ENCODE measurements at regions not wholly inside any gene's neighbourhood (a gene's known extent, or its start where the extent isn't known, plus 50 kb on each side); places are given as distances from the start of the nearest gene placed in this dataset.
"Not testable (repeated sequence)": the region's sequence is repeated elsewhere in the genome, so short reads cannot be mapped to it uniquely, and the experiment has no call there.

DNA sequence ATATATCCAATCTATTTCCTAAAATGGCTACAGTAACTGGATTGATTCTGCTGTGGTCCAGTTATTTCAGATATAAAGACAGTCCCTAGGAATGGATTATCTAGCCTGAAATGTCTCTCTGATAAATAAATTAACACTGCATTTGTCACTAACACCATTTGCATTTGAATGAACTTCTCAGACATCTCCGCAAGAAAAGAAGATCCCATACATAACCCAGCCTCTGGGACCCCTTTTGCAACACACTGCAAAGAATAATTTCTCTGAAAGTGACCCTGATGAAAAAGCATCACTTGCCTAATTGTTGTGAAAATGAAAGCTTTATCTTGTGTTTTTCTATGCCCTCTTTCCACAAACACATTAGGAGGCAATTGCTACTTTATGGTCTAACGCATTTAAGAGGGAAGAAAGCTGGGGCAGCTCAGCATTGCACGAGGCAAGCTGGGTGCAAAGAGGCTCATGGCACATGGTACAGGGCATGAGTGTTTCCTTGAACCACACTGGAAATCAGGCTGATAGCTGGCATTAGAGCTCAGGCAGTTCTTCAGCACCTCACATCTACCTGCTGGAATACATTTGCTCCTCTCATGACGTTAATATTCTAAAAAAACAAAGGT lies 379.9 kb downstream of the IRS2 start:
- no peak for TF ChIP-seq POLR2A (IDR thresholded peaks at IDR 0.05; ENCODE audit: low read depth, low read length)
- FAIRE-seq (peak; percentile 61), DNase-seq (ENCODE audit: insufficient read length, low spot score) (no peak)

DNA sequence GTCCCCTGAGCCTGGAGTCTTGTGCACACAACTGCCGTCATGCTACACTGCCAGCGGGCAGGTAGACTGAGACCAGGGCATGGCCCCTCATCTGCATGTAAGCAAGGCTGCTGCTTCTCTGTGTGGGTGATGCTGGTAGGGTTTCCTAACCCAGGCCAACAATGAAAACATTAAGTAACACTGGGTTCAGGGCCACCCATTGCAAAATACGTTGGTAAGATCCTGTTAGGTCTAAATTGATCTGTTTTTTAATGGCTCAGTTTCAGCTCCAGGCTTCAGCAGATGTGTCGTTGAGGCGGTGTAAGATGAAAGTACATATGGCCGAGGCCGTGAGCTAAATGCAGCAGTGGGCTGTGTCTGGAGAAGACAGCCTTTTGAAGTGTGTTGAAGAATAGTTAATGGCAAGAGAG lies 383.4 kb downstream of the IRS2 start:
- FAIRE-seq: peak; percentile 15
- no peak for TF ChIP-seq POLR2A (IDR thresholded peaks at IDR 0.05; ENCODE audit: low read depth, low read length)
- DNase-seq (ENCODE audit: insufficient read length, low spot score): no peak

- FAIRE-seq (no peak), DNase-seq (ENCODE audit: insufficient read length, low spot score) (no peak)
- TF ChIP-seq POLR2A (IDR thresholded peaks at IDR 0.05; ENCODE audit: low read depth, low read length): no peak
Measured at GRCh38 chr13:109401891-109402290, 384.5 kb downstream of the IRS2 start.

DNA sequence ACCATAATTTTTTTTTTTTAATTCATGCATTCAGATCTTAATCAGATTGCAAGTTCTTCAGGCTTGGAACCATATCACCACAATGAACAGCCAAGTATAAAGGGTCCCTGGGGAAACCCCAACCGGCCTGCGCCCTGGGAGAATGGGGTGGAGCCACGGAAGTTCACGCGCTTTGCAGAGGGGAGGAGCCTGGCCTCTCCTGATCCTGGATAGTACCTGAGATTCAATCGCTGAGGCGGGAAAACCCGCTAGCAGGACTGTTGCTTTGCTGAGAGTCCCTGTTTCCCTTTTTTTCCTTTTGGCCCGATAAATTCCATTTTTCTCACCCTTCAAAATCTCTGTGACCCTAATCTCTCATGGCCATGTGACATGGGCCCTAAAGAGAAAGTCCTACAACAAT lies 385.1 kb downstream of the IRS2 start:
- DNase-seq (ENCODE audit: insufficient read length, low spot score) (no peak), FAIRE-seq (no peak)
- no peak for TF ChIP-seq POLR2A (IDR thresholded peaks at IDR 0.05; ENCODE audit: low read depth, low read length)

DNA sequence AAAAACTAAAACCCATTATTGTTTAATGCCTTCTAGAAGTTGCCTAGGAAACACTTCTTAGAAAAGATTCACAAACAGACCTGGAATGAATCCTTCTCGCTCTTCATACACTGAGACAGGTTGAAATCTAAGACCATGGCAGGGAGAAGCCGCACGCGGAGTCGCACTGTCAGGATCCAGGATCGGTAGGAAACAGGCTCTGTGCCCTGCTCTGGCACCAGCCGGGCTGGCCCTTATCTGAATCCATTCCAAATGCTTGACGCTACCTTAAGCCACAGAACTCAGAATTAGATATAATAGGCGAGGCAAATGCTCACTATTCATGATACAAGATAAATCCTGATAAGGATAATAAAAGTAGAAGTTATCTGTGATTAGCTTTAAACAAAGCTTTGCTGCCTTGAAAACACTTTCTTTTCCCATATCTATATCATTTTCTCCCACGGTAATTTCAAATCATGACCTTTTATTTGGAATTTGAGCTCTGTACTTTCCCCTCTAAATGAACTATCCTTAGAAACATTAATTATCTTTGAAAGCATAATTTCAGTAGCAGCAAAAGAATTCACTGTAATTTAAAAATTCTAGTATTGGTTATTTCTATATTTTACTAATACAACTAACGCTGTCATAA lies 385.6 kb downstream of the IRS2 start:
- TF ChIP-seq POLR2A (IDR thresholded peaks at IDR 0.05; ENCODE audit: low read depth, low read length): no peak
- DNase-seq (ENCODE audit: insufficient read length, low spot score): no peak
- FAIRE-seq: peak; percentile 61

GRCh38 chr13:109400209-109400608 lies 386.2 kb downstream of the IRS2 start:
- TF ChIP-seq POLR2A (IDR thresholded peaks at IDR 0.05; ENCODE audit: low read depth, low read length): no peak
- DNase-seq (ENCODE audit: insufficient read length, low spot score) (no peak), FAIRE-seq (no peak)

DNA sequence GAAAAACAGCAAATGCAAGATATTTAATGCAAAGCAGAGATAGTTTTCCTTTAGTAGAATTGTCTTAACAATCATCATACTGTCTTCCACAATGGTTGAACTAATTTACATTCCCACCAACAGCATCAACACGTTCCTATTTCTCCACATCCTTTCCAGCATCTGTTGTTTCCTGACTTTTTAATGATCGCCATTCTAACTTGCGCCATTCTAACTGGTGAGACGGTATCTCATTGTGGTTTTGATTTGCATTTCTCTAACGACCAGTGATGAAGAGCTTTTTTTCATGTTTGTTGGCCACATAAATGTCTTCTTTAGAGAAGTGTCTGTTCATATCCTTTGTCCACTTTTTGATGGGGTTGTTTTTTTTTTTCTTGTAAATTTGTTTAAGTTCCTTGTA lies 388.3 kb downstream of the IRS2 start:
- DNase-seq (ENCODE audit: insufficient read length, low spot score); FAIRE-seq: not testable (repeated sequence)

GRCh38 chr13:109397285-109397684 lies 389.1 kb downstream of the IRS2 start:
- TF ChIP-seq POLR2A (IDR thresholded peaks at IDR 0.05; ENCODE audit: low read depth, low read length): no peak
- FAIRE-seq: no peak
- DNase-seq (ENCODE audit: insufficient read length, low spot score): no peak

- peak; percentile 43 for FAIRE-seq
- TF ChIP-seq POLR2A (IDR thresholded peaks at IDR 0.05; ENCODE audit: low read depth, low read length): no peak
- no peak for DNase-seq (ENCODE audit: insufficient read length, low spot score)
Measured at GRCh38 chr13:109396266-109396665, 390.1 kb downstream of the IRS2 start.

- FAIRE-seq (no peak), DNase-seq (ENCODE audit: insufficient read length, low spot score) (no peak)
- no peak for TF ChIP-seq POLR2A (IDR thresholded peaks at IDR 0.05; ENCODE audit: low read depth, low read length)
Measured at GRCh38 chr13:109395014-109395413, 391.4 kb downstream of the IRS2 start.

DNA sequence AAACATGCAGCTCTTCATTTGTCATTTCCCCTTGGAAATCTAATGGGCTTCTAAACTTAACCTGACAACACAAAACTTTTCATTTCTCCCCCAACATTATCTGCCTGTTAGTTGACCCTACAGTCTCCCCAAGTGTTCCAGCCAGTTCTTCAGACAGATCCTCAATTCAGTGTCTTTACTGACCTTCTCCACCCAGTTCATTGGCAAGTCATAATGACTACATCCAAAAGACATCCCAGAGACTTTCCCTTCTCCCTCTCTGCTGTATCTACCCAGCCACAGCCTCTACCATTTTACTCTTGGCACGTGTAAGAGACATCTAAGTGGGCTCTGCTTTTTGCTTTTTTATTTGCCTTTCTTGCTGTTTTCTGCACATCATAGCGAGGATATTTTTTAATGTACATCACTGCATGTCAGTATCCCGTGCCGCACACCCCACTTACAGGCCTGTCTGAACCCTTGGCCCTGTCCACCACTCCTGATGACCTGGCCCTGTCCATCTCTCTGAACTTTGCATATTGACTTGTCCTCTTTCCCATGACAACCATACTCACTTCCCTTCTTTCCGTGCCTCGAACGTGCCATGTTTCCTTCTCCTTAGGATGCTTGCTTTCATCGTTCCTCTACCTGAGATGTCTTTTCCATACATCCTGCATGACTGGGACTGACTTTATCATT lies 391.9 kb downstream of the IRS2 start:
- DNase-seq (ENCODE audit: insufficient read length, low spot score): no peak
- FAIRE-seq: peak; percentile 69
- no peak for TF ChIP-seq POLR2A (IDR thresholded peaks at IDR 0.05; ENCODE audit: low read depth, low read length)

- TF ChIP-seq POLR2A (IDR thresholded peaks at IDR 0.05; ENCODE audit: low read depth, low read length): no peak
- no peak for DNase-seq (ENCODE audit: insufficient read length, low spot score)
- no peak for FAIRE-seq
Measured at GRCh38 chr13:109393045-109393444, 393.3 kb downstream of the IRS2 start.

DNA sequence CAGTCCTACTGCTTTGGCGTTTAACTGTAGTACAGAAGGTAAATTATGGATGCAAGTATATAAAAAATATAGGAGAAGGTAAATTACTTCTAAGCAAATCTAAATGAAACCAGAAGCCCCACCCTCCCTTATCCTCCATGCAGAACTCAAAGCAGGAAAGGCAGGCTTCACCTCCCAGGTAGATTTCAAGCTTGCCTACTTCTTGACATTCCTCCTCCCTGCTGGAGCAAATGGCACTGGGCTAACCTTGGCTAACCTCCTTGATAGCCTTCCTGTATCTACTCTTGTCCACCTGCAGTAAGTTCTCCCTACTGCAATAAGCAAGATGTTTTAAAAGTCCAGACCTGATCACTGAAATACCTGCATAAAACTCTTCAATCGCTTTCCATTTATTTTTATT lies 396.0 kb downstream of the IRS2 start:
- DNase-seq (ENCODE audit: insufficient read length, low spot score) (no peak), FAIRE-seq (no peak)
- TF ChIP-seq POLR2A (IDR thresholded peaks at IDR 0.05; ENCODE audit: low read depth, low read length): no peak

- no peak for TF ChIP-seq POLR2A (IDR thresholded peaks at IDR 0.05; ENCODE audit: low read depth, low read length)
- FAIRE-seq (peak; percentile 69), DNase-seq (ENCODE audit: insufficient read length, low spot score) (no peak)
Measured at GRCh38 chr13:109389892-109390345, 396.5 kb downstream of the IRS2 start.

DNA sequence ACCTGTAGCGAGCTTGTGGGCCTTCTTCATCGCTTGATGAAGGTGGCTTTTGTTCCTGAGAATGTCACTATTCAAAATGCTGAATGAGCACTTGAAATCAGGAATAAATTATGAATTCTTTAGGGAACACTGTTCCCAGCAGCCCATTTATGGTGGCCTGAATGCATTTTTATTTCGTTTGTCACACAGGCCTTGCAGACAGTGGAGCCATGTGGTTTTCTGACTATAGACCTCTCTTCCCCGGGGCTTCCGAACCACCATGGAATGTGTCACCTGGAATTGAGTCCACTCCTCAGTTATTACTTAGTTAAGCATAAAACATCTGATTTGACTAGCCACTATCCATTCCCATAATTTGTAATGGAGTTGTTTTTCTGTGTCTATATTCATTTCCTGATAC lies 396.9 kb downstream of the IRS2 start:
- no peak for TF ChIP-seq POLR2A (IDR thresholded peaks at IDR 0.05; ENCODE audit: low read depth, low read length)
- peak; percentile 58 for FAIRE-seq
- DNase-seq (ENCODE audit: insufficient read length, low spot score): no peak
